Right ventricle myocardium inferior (tissue), 1 donor: ENCODE measurements at regions not wholly inside any gene's neighbourhood (a gene's known extent, or its start where the extent isn't known, plus 50 kb on each side); places are given as distances from the start of the nearest gene placed in this dataset.

Source experiments
- ATAC-seq: fragments of 200-7000 bp; cut with Tn5 transposase; one replicate; pipeline ENCODE4 v1.9.1; 2020; ENCODE audit warnings: mild to moderate bottlenecking, moderate library complexity
- DNase-seq: peaks from one replicate; pipeline ENCODE4 v3.0.0; 2021; ENCODE audit errors: missing footprints
- intact Hi-C: fragments of 100-400 bp; cut with DNase I; formaldehyde crosslinking; loops from one replicate; pipeline ENCODE4 v1.11.0; 2022
- donor health status: DM: no; HTN: yes; CAD: no; lungs with severe emphysema.

DNA sequence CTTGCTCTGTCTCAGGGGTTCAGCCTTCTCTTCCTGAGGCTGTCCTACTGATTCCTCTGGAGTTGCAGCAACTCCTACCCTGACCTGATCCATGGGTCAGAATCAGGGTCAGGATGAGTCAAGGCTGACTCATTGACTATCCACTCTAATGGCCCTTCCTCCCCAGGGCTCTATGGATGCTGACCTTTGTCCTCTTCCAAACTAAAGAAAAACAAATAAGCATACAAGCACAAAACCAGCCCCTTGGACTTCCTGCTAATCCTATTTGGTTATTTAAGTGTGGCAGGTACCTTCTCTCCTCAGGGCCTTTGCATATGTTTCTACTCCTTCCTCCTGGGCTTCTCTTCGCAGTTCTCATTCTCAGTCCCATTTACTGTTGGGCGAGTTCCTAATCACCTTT lies 204.5 kb upstream of the NAV2 start:
- ATAC-seq: peak; percentile 45
- DNase-seq: no peak
- intact Hi-C loops: no loop called here

DNA sequence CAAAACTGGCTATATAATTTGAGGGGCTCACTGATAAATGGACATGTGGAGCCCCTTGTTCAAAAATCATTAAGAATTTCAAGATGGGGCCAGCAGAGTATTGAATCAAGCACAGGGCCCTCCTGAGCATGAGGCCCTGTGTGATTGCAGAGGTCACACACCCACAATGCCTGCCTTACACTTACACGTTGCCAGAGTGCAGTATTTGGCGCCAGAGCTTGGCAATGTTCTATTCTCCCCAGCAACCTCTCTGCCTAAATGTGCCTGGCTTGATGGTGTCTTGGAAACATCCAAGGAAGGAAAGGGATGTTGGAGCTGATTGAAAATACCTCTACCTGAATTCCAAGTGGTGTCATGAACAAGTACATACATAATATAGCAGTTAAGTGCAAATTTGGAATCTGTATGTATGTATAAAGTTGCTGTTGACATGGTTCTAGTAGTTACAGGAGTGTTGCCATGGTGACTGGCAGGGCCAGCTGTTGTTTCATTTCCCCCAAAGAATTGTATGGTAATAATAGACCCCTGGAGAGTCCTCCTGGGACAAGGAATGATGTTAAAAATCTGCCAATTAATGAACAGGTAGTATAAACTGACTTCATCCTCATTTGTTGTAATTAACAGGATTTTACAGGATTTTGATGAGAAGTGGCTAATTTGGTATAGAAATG lies 205.7 kb upstream of the NAV2 start:
- no peak for DNase-seq
- ATAC-seq: no peak
- intact Hi-C loops: no loop called here

DNA sequence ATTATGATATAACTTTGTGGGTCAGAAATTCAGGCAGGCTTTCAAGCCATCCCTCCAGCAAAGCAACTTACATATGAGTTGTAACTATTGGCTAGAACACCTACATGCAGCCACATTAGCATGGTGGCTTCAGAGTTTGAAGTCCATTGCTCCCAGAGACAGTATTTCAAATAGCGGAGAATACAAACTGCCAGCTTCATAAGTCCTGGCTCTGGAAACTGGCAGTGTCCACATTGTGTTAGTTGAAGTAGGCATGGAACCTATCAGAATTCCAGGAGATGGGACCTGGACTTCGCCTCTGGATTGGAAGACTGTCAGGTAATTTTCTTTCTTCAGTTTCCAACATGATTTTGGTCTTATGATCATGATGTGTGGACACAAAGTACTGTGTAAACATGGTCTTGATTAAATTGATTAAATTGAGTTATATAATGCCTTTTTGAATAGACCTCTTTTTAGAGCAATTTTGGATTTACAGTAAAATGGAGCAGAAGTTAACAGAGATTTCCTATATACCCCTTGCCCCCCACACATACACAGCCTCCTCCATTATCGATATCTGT lies 209.9 kb upstream of the NAV2 start:
- ATAC-seq (no peak), DNase-seq (no peak)
- intact Hi-C loops: no loop called here

DNA sequence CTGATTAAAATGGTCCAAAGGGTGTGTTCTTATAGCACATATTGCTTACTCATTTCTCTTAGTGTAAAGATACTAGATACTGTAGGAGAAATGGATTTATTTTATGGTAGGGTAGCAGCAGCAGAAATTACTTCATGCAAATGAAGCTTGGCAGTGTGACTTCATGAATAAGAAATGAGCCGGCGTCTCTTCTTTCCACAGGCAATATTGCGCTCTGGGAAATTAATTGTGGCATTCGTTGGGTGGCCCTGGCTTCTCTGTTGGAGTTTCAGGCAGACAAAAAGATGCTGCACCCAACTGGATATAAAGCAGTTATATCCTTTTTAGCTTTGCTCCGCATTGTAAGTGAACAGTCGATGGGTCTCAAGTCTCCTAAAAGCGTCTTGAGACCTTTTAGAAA lies 211.0 kb upstream of the NAV2 start:
- intact Hi-C loops: no loop called here
- no peak for ATAC-seq
- DNase-seq: no peak

DNA sequence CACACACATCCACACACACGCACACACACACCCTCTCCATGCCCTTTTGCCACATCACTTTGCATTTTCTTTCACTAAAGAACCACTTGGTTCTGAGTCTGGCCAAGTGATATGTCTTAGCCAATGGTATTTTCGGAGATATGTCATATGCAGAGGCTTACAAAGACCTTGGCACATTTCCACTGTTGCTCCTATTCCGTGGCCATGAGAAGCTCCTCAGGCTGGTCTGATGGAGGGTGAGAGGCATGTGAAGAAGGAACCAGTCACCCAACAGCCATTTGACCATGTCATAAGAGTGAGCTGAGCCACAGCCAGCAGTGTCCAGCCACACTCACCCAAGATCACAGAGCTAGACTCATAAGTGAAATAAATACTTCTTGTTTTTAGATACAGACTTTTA lies 212.6 kb upstream of the NAV2 start:
- intact Hi-C loops: no loop called here
- ATAC-seq: no peak
- no peak for DNase-seq

DNA sequence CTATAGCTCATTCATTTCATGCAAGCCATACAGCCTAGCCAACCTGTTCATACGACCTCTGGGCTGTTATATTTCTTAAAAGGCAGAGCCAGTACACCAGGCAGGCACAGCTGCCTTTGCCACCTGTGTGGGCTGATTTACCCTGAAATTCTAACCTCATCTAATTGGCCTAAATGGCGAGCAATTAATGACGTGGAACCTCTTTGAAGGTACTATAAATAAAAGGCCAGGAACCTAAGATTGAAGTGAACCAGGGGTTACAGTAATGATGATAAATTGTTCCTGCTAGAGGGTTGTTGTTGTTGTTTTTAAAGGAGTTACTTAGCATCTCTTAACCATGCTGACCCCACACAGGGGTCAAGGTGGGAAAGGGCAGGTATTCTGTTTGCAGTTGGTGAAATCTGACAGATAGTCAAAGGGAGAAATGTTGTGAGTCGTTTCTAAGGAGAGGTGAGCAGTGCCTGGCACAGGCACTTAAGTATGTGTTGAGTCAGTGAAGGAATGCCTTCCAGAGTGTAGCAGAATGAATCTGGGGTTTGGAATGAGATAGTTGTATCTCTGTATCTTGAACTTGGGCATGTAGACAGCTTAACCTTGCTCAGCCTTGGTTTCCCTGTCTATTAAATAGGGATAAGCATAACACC lies 213.5 kb upstream of the NAV2 start:
- no peak for DNase-seq
- intact Hi-C loops: no loop called here
- no peak for ATAC-seq

DNA sequence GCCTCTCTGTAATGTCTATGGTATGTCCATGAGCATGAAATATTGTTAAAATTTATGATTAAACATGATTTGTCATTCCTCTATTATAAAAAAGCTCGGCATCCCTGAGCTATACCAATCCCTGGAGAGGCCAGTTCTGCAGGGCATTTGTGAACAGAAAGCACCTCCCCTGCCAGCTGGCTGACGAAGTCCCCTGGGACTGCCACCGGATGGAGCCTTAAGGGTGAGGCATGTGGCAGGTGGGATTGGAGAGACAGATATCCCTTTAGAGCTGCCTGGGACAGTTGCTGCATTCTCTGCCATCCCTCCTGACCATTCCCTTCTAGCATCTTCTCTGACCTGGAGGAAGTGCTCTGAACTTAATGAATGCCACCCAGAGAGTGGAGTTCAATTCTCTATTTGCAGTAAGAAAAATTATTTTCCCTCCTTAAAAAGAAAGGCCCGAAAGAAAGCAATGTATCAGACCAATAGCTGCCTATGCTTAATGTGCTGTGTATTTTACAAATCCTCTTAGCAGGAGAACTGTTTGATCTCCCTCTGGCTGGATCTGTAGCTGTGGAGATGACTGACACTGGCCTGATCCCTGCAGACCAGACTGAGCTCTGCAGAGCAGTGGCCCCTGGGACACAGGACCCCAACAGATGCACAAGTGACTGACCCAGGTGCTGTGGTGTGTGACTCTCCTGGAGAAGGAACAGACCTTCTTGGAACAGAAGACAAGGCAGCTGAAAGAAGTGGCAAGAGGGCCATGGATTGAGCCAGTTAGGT lies 219.0 kb upstream of the NAV2 start:
- intact Hi-C loops: no loop called here
- DNase-seq (no peak), ATAC-seq (no peak)

DNA sequence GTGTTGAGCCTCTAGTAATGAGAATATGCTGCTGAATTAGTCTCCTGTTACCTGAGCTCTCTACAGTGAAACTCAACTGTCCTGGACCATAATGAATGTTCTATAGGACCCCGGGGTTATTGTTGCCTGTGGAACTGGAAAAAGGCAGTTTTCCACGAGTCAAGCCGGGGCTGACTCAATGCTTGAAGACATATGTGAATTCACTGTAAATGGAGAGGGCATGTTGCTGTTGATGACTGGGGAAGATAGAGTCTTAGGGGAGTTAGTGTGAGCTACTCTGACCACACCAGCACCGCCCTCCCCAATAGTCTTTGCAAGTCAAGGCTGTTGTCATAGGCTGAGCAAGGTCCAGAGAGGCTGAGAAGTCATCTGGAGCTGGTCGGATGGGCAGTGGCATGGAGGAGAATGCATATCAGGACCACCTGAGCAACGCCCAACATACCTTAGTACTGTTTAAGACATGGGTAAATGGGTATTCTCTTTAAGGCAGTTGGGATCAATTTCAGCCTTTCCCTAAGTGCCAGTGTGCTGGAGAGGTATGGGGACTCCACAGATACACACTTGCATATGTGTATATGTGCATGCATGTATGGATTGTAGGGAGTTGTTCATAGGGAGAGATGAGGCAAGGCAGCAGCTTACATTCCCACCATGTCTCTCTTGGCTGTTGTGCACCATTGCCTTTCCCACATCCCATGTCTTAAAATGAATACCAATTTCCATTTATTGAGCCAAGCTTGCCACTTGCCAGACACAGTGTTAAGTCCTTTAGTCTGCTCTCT lies 230.1 kb upstream of the NAV2 start:
- DNase-seq: no peak
- intact Hi-C loops: no loop called here
- ATAC-seq: no peak

DNA sequence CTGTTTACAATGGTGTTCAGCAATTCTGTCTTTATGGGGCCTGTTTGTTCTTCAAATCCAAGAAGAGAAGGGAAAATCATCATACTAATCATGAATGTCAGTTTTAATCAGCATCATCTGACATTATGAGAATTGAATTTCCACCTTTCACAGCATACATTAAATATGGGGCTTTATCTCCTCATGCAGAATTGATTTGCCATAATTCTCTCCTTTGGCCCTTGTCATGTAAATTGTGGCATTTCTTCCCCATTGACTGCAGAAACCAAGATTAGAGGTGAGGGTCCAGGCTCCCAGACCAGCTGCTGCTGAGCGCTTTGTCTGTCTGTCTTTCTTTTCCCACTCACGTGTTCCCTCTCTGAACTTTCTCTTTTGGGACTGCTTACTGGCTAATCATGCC lies 232.1 kb upstream of the NAV2 start:
- no peak for ATAC-seq
- intact Hi-C loops: no loop called here
- DNase-seq: no peak

DNA sequence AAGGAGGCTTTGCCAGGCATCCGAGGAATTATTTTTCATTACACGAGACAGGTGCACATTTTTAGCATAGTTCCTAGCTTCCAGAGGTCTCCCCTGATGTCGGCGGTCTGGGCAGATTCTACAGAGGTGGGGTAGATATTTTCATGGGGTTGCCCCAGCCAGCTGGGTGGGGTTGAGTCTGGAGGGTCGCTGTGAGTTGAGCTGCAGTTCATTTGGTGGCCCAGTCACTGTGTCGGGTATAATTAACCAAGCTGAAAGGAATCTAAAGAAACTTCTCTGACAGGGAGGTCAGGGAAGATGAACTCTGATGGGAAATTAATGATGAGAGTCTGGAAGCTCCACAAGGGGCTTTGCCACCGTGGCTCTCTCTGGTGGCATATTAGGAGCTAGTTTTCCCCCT lies 233.7 kb upstream of the NAV2 start:
- intact Hi-C loops: no loop called here

DNA sequence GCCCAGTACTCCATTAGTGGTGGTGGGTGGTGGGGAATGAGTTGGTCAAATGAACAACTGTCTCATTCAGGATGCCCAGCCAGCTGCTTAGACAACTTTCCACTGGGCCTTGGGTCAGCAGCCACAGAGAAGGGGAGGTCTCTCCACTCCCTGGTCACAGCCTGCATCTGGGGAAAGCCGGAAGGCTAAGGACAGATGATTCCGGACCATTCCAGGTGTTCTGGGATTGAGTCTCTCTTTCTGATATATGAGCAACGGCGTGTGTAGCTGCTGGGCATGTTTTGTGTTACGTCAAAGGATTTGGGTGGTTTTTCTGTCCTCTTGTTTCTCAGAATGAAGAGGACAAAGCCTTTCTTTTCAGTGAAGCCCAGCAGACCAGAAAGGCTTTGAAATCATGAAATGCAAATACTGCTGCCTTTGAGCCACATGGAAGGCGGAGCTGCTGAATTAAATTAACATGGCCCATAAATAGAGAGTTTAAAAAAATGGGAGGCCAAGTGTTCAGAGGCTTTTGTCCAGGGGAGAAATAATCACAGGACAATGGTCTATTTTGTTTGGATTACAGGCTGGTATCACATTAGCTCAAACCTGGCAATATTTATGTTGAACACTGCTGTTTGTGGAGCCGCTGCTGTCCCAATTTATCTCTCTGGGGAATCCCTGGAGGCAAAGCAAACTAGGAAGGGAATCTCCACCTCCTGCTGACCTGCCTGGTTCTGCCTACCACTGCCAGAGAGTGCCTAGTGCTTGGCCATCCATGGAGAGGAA lies 234.4 kb upstream of the E2F8 start:
- ATAC-seq (no peak), DNase-seq (no peak)
- intact Hi-C loops: no loop called here

More for the DNA sequence above, 233.7 kb upstream of the NAV2 start:
- no peak for ATAC-seq
- no peak for DNase-seq

DNA sequence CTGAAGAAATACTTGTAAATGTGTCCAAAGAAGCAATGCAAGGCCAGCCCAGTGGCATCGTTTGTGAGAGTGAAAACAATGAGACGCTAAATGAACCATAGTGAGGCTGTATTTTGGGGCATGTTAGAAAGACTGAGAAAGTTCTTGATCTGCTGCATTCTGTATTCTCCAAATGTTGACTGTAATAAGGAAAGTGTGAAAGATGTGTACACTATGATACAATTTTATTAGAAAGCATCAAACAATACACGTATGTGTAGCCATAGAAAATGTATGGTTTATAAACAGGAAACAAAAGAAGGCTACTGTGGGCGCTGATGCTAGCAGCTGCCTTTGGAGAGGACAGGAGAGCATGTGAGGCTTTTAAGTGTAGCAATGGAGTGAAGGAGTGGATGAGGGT lies 233.5 kb upstream of the E2F8 start:
- no peak for ATAC-seq
- intact Hi-C loops: no loop called here
- DNase-seq: no peak

DNA sequence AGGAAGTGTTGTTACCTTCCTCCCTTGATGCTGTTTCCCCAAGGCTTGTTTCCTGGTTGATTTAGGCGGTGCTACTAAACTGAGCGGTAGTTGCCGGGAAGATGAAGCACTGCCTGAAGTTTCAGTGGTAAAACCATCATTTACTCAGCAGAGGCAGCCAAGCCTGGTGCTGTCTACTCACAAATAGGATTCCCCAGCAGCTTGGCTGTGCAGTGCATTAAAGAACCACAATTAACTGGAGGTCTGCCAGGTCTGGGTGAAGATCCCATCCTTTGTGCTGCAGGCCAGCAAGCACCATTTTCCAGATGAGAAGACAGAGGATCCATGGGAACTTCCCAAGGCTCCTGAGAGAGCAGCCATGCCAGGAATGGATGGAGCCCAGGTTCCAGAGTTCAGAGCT lies 231.9 kb upstream of the E2F8 start:
- intact Hi-C loops: no loop called here
- ATAC-seq: no peak
- DNase-seq: no peak

DNA sequence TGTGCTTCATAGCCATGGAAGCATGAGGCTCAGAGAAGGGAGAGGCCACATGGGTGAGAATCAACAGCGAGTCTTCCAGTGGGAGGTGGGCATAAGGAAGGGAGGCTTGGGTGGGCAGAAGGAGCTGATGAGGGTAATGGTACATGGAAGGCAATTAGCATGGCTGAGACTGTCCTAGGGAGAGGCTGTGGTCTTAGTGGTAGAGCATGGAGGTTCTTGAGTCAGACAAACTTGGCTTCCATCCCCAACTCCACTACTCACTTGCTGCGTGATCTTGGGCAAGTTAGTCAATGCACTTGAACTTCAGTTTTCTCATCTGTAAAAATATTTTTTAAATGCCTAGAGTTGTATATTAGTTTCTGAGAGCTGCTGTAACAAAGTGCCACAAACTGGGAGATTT lies 227.2 kb upstream of the E2F8 start:
- DNase-seq: no peak
- intact Hi-C loops: no loop called here
- no peak for ATAC-seq

DNA sequence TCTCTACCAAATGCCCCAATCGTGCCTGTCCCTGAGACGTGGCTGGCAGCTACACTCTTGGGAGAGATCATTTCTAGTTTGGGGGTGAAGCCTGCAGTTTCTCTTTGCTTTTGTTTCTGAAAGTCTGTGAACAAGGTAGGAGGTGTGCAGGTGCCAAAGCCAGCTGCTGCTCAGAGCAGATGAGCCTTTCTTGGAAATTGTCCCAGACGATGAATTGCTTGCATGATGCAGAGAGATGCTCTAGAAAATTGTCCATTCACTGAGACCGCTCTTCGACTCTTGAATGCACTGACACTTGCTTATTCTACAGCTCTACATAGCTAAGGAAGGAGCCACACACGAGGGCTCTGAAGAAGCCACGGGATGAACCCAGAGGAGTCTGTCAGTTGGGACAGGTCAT lies 225.6 kb upstream of the E2F8 start:
- ATAC-seq (no peak), DNase-seq (no peak)
- intact Hi-C loops: no loop called here

DNA sequence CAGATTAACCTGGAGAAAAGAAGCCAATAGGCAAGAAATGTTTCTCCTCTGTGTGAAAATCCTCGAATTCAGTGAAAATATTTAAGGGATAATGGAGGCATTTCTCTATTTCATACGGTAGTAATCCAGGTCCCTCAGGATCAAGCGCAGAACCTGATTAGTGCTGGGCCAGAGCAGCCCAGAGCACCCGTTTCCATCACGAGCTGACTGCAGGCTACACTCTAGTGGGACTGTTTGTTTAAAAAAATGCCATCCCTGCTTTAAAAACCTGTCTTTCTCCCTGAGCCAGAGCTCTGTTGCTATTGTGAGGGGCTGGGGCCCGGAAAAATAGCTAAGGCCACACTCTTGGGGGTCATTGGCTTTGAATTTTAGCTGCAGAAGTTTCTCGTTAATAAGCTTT lies 223.2 kb upstream of the E2F8 start:
- DNase-seq (no peak), ATAC-seq (no peak)
- intact Hi-C loops: no loop called here

DNA sequence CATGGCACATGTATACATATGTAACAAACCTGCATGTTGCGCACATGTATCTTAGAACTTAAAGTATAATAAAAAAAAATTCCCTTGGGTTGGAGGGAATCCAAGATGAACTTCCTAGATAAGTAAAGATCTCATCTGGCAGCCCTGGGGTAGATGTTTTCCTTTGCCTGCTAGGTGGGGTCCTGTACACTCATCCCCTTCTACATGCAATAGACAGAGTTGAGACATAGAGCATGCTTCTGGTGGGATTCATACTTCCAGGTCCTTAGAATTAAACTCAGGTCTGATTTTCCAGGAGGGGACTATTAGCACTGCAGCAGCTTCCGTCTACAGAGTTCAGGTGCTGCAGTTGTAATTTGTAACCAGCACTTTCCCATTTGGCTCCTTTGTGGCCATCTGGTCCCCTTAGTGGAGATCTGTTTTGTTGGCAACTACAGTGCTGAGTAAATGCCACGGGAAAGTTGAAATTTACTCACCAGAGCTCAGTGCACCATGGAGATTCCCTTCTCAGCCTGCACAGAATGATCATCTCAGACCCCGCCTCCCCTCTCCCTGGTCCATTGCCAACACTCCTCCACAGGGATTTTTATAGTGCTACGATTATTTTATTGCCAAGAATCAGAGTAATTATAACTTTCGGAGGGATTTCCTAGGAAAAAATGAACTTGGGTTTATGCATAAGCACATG lies 220.1 kb upstream of the E2F8 start:
- intact Hi-C loops: no loop called here
- DNase-seq: no peak
- ATAC-seq: peak; percentile 59

DNA sequence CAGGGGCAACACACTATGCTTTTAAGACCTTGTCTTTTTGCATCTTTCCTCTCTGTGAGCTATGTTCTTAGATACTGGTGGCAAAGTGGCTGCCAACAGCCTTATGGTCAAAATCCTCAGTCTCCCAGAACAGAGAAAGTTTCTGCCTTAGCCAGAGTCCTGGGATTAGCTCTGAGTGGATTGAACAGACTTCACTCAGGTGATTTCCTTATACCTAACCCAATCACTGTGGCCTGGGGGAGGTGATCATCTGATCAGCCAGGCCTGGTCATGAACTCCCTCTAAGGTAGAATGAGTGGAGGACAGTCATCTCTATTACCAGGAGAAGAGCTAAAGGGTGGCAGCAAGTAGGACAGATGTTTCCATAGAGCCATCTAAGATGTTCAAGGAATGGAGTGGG lies 218.5 kb upstream of the E2F8 start:
- no peak for ATAC-seq
- intact Hi-C loops: loop anchor here (10.0 kb wide), 1 partner anchor 114 kb away; no protein-coding TSS in a partner anchor
- DNase-seq: no peak
